ENCODE measurements at regions not wholly inside any gene's neighbourhood (a gene's known extent, or its start where the extent isn't known, plus 50 kb on each side); places are given as distances from the start of the nearest gene placed in this dataset.
A peak's percentile ranks its signal among the peaks of the same experiment; 100 is the strongest.

DNA sequence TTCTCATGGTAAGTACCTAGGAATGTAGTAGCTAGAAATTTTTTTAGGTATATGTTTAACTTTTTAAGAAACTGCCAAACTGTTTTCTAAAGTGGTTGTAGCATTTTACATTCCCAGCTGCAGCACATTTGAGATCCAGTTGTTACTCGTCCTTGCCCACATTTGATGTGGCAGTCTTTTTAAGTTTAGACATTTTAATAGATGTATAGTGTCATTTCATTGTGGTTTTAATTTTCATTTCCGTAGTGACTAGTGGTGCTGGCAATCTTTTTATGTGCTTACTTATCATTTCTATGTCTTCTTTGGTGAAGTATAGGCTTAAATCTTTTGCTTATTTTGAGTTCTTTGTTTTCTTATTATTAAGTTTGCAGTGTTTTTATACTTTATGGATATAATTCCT, 171.6 kb downstream of the GAS1 start:
- Mint-ChIP-seq H3K27ac (no peak overlapping the region), H3K4me3 (peak overlapping the region in 1 of 2 donors; percentile 9), H3K36me3 (no peaks in the 10 kb centered on the region), H3K9me3 (peaks cover 0 to 3% (median 0%) of the 10 kb centered on the region in 7 donors), H3K27me3 (ENCODE audit: low read depth in 3 of 3) (peaks cover 6 to 27% (median 9%) of the 10 kb centered on the region in 3 donors), H3K4me1 (no peaks in the 10 kb centered on the region)
- H3K36me3 ChIP-seq (replicated peaks in 1 of 2; ENCODE audit: control insufficient read depth in 1 of 2, insufficient read depth in 2 of 2, low read length in 2 of 2), result no peaks in the 10 kb centered on the region
- H3K27ac ChIP-seq (ENCODE audit: low read depth in 1 of 2, low read length in 2 of 2), result no peak overlapping the region
- no peaks in the 10 kb centered on the region for H3K4me1 ChIP-seq (ENCODE audit: control insufficient read depth in 1 of 2, insufficient read depth in 2 of 2, low read length in 2 of 2)
- H3K4me3 ChIP-seq (replicated peaks in 1 of 3; ENCODE audit: low read depth in 2 of 3, low read length in 3 of 3), result no peak overlapping the region
- H3K9me3 ChIP-seq (replicated peaks in 1 of 2; ENCODE audit: control insufficient read depth in 1 of 2, insufficient read depth in 1 of 2, low read length in 2 of 2), result no peaks in the 10 kb centered on the region
- no CpG with 5 or more reads among the region's 2 CpGs for WGBS (ENCODE audit: insufficient coverage)
- H2AFZ ChIP-seq (ENCODE audit: insufficient read depth, low read depth, low read length, poor library complexity, severe bottlenecking), result no peak overlapping the region
- peaks cover 0 to 6% of the 10 kb centered on the region in 2 donors for H3K27me3 ChIP-seq (ENCODE audit: control insufficient read depth in 2 of 2, insufficient read depth in 2 of 2, low read length in 2 of 2)
- H4K20me1 ChIP-seq (ENCODE audit: insufficient read depth, low read length), result no peaks in the 10 kb centered on the region
- no peaks in the 10 kb centered on the region for H3K79me2 ChIP-seq (ENCODE audit: insufficient read depth, low read length)
- DNase-seq, result no peak
- no peak overlapping the region for H3K9ac ChIP-seq (ENCODE audit: insufficient read depth, low read length, poor library complexity, severe bottlenecking)
- TF ChIP-seq, protein P1, sequence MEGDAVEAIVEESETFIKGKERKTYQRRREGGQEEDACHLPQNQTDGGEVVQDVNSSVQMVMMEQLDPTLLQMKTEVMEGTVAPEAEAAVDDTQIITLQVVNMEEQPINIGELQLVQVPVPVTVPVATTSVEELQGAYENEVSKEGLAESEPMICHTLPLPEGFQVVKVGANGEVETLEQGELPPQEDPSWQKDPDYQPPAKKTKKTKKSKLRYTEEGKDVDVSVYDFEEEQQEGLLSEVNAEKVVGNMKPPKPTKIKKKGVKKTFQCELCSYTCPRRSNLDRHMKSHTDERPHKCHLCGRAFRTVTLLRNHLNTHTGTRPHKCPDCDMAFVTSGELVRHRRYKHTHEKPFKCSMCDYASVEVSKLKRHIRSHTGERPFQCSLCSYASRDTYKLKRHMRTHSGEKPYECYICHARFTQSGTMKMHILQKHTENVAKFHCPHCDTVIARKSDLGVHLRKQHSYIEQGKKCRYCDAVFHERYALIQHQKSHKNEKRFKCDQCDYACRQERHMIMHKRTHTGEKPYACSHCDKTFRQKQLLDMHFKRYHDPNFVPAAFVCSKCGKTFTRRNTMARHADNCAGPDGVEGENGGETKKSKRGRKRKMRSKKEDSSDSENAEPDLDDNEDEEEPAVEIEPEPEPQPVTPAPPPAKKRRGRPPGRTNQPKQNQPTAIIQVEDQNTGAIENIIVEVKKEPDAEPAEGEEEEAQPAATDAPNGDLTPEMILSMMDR (IDR thresholded peaks at IDR 0.05), result no peak
- no peak overlapping the region for H3K4me2 ChIP-seq (replicated peaks; ENCODE audit: extremely low read depth, low read length, poor library complexity, severe bottlenecking)
- intact Hi-C loops (cut with micrococcal nuclease), result no loop called here

DNA sequence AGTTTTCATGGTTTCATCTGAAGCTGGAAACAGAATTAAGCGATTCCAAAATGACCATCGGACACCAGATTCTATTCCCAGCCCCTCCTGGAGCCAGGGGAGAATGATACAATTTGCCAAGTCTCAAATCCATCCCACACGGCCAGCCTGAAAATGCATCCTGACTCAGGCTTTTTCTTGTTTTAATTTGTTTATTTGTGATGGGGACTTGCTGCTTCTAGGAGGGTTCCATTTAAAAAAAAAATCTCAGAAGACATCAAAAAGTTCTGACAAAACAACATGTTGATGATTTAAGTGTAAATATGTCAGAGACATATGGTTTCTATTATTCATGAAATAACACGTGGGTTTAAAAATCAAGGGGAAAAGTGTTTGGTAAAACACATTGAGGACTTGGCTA, 173.2 kb downstream of the GAS1 start:
- WGBS (ENCODE audit: insufficient coverage), result no CpG with 5 or more reads among the region's 4 CpGs
- intact Hi-C loops (cut with micrococcal nuclease), result no loop called here

More for the DNA sequence above, 173.2 kb downstream of the GAS1 start:
- no peaks in the 10 kb centered on the region for H3K36me3 ChIP-seq (replicated peaks in 1 of 2; ENCODE audit: control insufficient read depth in 1 of 2, insufficient read depth in 2 of 2, low read length in 2 of 2)
- no peak overlapping the region for H3K4me3 ChIP-seq (replicated peaks in 1 of 3; ENCODE audit: low read depth in 2 of 3, low read length in 3 of 3)
- Mint-ChIP-seq H3K9me3 (peaks cover 0 to 3% (median 0%) of the 10 kb centered on the region in 7 donors), H3K36me3 (no peaks in the 10 kb centered on the region), H3K27ac (no peak overlapping the region), H3K4me1 (no peaks in the 10 kb centered on the region), H3K27me3 (ENCODE audit: low read depth in 3 of 3) (peaks cover 6 to 28% (median 9%) of the 10 kb centered on the region in 3 donors), H3K4me3 (no peak overlapping the region)
- no peak overlapping the region for H3K4me2 ChIP-seq (replicated peaks; ENCODE audit: extremely low read depth, low read length, poor library complexity, severe bottlenecking)
- no peaks in the 10 kb centered on the region for H3K79me2 ChIP-seq (ENCODE audit: insufficient read depth, low read length)
- no peak overlapping the region for H3K9ac ChIP-seq (ENCODE audit: insufficient read depth, low read length, poor library complexity, severe bottlenecking)
- no peaks in the 10 kb centered on the region for H4K20me1 ChIP-seq (ENCODE audit: insufficient read depth, low read length)
- H3K9me3 ChIP-seq (replicated peaks in 1 of 2; ENCODE audit: control insufficient read depth in 1 of 2, insufficient read depth in 1 of 2, low read length in 2 of 2), result no peaks in the 10 kb centered on the region
- H3K27me3 ChIP-seq (ENCODE audit: control insufficient read depth in 2 of 2, insufficient read depth in 2 of 2, low read length in 2 of 2), result peaks cover 0 to 6% of the 10 kb centered on the region in 2 donors
- TF ChIP-seq, protein P1 (IDR thresholded peaks at IDR 0.05), result no peak
- no peaks in the 10 kb centered on the region for H3K4me1 ChIP-seq (ENCODE audit: control insufficient read depth in 1 of 2, insufficient read depth in 2 of 2, low read length in 2 of 2)
- H3K27ac ChIP-seq (ENCODE audit: low read depth in 1 of 2, low read length in 2 of 2), result no peak overlapping the region
- H2AFZ ChIP-seq (ENCODE audit: insufficient read depth, low read depth, low read length, poor library complexity, severe bottlenecking), result no peak overlapping the region
- DNase-seq, result no peak

All from CD14-positive monocyte (primary cell).